Transverse colon (tissue), 4 donors: ENCODE measurements at regions not wholly inside any gene's neighbourhood (a gene's known extent, or its start where the extent isn't known, plus 50 kb on each side); places are given as distances from the start of the nearest gene placed in this dataset.

ENCODE experiments used
- DNase-seq: peaks from one replicate; pipeline ENCODE4 v3.0.0-alpha.2; 2019
- H3K27ac ChIP-seq, 4 donors: fragments of 200-600 bp; sonication (generic); 2 replicates each; pipeline ENCODE4 v1.5.1; 2016 to 2018; ENCODE audit warnings: inconsistent platforms in 4 of 4
- H3K27me3 ChIP-seq: fragments of 200-600 bp; sonication (generic); 2 replicates; pipeline ENCODE4 v1.5.1; 2017; ENCODE audit warnings: inconsistent platforms
- H3K36me3 ChIP-seq, 4 donors: fragments of 200-600 bp; sonication (generic); 2 replicates each; pipeline ENCODE4 v1.5.1; 2017 to 2019; ENCODE audit warnings: inconsistent platforms in 4 of 4
- H3K4me1 ChIP-seq, 4 donors: fragments of 200-600 bp; sonication (generic); 2 replicates each; pipeline ENCODE4 v1.5.1; 2017 to 2020; ENCODE audit warnings: inconsistent platforms in 4 of 4
- H3K4me3 ChIP-seq, 4 donors: fragments of 200-600 bp; sonication (generic); 1 replicate in 1 of 4; 2 replicates in 3 of 4; pipeline versions ENCODE4 v1.5.1 to v1.6.1; 2017 to 2019; ENCODE audit warnings: inconsistent platforms in 4 of 4
- H3K9me3 ChIP-seq, 2 donors: fragments of 200-600 bp; sonication (generic); 2 replicates each; pipeline ENCODE4 v1.5.1; 2017 to 2019; ENCODE audit warnings: inconsistent platforms in 2 of 2
- EP300 ChIP-seq: sonication (generic); formaldehyde crosslinking; IDR thresholded peaks from one replicate; pipeline ENCODE4 v1.6.1; 2017; ENCODE audit warnings: antibody characterized with exemption, low read depth
- POLR2A ChIP-seq: fragments of 450-650 bp; IDR thresholded peaks from one replicate; pipeline ENCODE4 v1.6.1; 2016; ENCODE audit warnings: antibody characterized with exemption, mild to moderate bottlenecking, moderate library complexity
- POLR2AphosphoS5 ChIP-seq, 3 donors: sonication (generic); formaldehyde crosslinking; IDR thresholded peaks; one replicate each; pipeline ENCODE4 v1.6.1; 2016; ENCODE audit warnings: antibody characterized with exemption in 3 of 3
- WGBS, 2 donors: methylation state at CpG; one replicate each; pipeline ENCODE4 v1.1.5; 2018; ENCODE audit warnings: low coverage in 1 of 2; 5-methylcytosine and 5-hydroxymethylcytosine counted together
- in situ Hi-C, 4 donors: fragments of 200-750 bp; cut with MboI; loops; one replicate each; pipeline versions ENCODE4 v1.15.0 to v1.15.1; 2017; ENCODE audit warnings: low sequenced_read_pairs in 3 of 4, low pct_ligation_motif_present in 1 of 4, low pct_unique_long_range_greater_than_20kb in 1 of 4
- intact Hi-C: fragments of 100-400 bp; cut with DNase I; formaldehyde crosslinking; loops from one replicate; pipeline ENCODE4 v1.15.1; 2023; ENCODE audit warnings: low total_unique reads
- TF ChIP-seq, protein P1 (sequence below), 5 experiments: fragments of 200-600 bp in 3 of 5; fragments of 450-650 bp in 2 of 5; sonication (generic) in 3 of 5; IDR thresholded peaks; 1 replicate in 2 of 5; 2 replicates in 3 of 5; pipeline ENCODE4 v1.5.1; 2016 to 2017; ENCODE audit warnings: antibody characterized with exemption in 5 of 5, inconsistent platforms in 3 of 5, mild to moderate bottlenecking in 2 of 5, moderate library complexity in 1 of 5

DNA sequence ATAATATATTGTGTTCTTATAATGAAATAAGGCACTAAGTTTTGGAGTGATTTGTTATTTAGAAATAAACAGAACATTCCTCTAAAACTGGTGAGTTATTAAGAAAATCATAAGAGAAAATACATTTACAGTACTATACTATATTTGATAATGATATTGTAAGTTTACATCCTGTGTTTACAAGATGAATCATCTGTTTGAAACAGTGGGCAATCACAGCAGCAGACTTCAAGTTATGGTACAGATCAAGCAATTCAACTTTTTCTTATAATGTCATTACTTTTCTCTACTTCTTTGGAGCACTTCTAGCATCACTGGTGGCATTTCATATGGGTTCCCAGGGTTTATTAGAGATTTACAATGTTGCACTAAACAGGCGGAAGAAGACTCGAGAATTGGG, 86.5 kb upstream of the BRINP3 start:
- H3K9me3 ChIP-seq = no peaks in the 10 kb centered on the region
- H3K4me1 ChIP-seq = no peaks in the 10 kb centered on the region
- H3K4me3 ChIP-seq = no peak overlapping the region
- no peaks in the 10 kb centered on the region for H3K36me3 ChIP-seq
- 60 to 66% methylated on average over 2 of the region's 2 CpGs for WGBS, 2 donors
- no peaks in the 10 kb centered on the region for H3K27me3 ChIP-seq
- in situ Hi-C loops (no loop called here), intact Hi-C loops (no loop called here)
- TF ChIP-seq POLR2A (no peak), POLR2AphosphoS5 (IDR thresholded peaks at IDR 0.05) (no peak), EP300 (no peak)
- TF ChIP-seq, protein P1, sequence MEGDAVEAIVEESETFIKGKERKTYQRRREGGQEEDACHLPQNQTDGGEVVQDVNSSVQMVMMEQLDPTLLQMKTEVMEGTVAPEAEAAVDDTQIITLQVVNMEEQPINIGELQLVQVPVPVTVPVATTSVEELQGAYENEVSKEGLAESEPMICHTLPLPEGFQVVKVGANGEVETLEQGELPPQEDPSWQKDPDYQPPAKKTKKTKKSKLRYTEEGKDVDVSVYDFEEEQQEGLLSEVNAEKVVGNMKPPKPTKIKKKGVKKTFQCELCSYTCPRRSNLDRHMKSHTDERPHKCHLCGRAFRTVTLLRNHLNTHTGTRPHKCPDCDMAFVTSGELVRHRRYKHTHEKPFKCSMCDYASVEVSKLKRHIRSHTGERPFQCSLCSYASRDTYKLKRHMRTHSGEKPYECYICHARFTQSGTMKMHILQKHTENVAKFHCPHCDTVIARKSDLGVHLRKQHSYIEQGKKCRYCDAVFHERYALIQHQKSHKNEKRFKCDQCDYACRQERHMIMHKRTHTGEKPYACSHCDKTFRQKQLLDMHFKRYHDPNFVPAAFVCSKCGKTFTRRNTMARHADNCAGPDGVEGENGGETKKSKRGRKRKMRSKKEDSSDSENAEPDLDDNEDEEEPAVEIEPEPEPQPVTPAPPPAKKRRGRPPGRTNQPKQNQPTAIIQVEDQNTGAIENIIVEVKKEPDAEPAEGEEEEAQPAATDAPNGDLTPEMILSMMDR (IDR thresholded peaks at IDR 0.05) = no peak
- H3K27ac ChIP-seq = no peak overlapping the region
- no peak for DNase-seq

DNA sequence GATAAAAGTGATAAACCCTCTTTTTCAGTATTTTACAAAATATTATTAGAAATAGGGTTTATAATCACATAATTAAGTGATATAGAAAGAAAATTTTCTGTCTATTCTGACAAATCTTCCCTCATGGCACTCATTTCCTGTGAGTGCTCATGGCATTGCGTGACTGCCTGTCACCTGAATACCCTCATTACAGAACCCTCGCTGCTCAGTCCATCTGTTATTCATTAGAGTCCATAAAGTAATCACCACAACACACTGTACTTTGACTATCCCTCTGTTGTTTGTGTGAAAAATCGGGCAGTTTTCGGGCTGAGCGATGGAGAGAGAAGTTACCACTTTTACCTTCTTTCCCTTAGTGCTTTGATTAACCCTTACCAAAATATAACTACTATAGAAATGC, 100.4 kb upstream of the BRINP3 start:
- H3K27ac ChIP-seq = no peak overlapping the region
- DNase-seq = no peak
- H3K27me3 ChIP-seq = no peaks in the 10 kb centered on the region
- H3K9me3 ChIP-seq = no peaks in the 10 kb centered on the region
- TF ChIP-seq POLR2AphosphoS5 (IDR thresholded peaks at IDR 0.05) (no peak), POLR2A (no peak), EP300 (no peak)
- TF ChIP-seq, protein P1 (IDR thresholded peaks at IDR 0.05) = no peak
- intact Hi-C loops (no loop called here), in situ Hi-C loops (no loop called here)
- H3K4me1 ChIP-seq = no peaks in the 10 kb centered on the region
- no peak overlapping the region for H3K4me3 ChIP-seq
- WGBS, 2 donors = 85 to 86% methylated on average over 4 to 5 of the region's 5 CpGs
- H3K36me3 ChIP-seq = no peaks in the 10 kb centered on the region

DNA sequence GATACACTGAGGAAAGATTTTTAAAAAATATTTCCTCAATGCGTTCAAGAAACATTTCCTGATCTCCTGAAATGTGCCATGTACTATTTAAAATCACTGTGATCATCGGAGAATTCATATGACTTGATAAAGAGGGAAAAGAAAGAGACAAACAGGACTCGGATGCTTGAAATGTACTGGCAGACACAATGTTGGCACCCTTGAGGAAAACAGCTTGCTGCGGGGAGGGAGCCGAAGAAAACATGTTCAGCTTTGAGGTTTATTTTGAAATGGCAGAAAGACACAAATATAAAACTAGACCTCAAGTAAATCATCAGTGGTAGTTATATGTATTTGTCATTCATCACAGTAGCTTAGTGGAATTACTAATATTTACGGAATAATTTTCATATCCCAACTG, 100.9 kb upstream of the BRINP3 start:
- H3K36me3 ChIP-seq = no peaks in the 10 kb centered on the region
- H3K27me3 ChIP-seq = no peaks in the 10 kb centered on the region
- no peak for TF ChIP-seq POLR2A
- TF ChIP-seq, protein P1 (IDR thresholded peaks at IDR 0.05) = no peak
- no peak for TF ChIP-seq POLR2AphosphoS5 (IDR thresholded peaks at IDR 0.05)
- TF ChIP-seq EP300 = no peak
- DNase-seq = no peak
- 74 to 84% methylated on average over 3 to 6 of the region's 6 CpGs for WGBS, 2 donors
- no peak overlapping the region for H3K4me3 ChIP-seq
- H3K9me3 ChIP-seq = no peaks in the 10 kb centered on the region
- in situ Hi-C loops = no loop called here
- intact Hi-C loops = no loop called here
- H3K4me1 ChIP-seq = no peaks in the 10 kb centered on the region
- H3K27ac ChIP-seq = no peak overlapping the region

DNA sequence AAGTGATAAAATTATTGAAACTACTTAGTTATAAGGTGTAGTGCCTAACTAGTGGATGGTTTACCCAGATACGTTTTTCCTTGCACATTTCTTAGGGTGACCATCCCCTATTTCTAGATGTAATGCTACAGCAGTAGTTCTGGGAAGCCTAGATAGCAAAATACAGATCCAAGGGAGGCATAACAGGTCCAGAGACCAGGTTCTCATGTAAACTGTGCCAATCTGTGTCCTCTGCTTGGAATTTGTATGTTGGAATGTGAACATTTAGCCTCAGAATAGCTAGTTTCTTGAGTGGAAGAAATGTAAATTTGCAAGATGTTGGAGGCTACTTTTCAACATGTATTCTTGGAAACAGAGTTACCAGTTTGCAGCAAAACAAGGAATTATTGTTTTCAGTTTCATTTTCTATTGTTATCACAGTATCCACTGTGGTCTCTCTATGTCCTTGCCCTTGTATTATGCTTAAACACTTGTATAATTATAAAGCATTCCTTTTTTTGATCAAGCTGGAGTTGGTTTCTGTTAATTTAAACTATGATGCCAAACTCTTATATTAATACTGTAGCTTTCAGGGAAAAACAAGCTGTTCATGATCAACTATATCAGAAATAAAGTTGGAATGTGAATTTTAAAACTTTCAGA, 102.0 kb upstream of the BRINP3 start:
- TF ChIP-seq, protein P1 (IDR thresholded peaks at IDR 0.05) = no peak
- TF ChIP-seq POLR2AphosphoS5 (IDR thresholded peaks at IDR 0.05) (no peak), POLR2A (no peak), EP300 (no peak)
- Histone ChIP-seq H3K9me3 (no peaks in the 10 kb centered on the region), H3K36me3 (no peaks in the 10 kb centered on the region), H3K4me1 (no peaks in the 10 kb centered on the region), H3K27ac (no peak overlapping the region), H3K4me3 (no peak overlapping the region), H3K27me3 (no peaks in the 10 kb centered on the region)
- WGBS, 2 donors = 10 to 31% methylated on average over 1 of the region's 1 CpG
- intact Hi-C loops = no loop called here
- no peak for DNase-seq
- in situ Hi-C loops = no loop called here
